ENCODE measurements at regions not wholly inside any gene's neighbourhood (a gene's known extent, or its start where the extent isn't known, plus 50 kb on each side); places are given as distances from the start of the nearest gene placed in this dataset.
A peak's percentile ranks its signal among the peaks of the same experiment; 100 is the strongest.

- no peaks in the 10 kb centered on the region for H3K36me3 ChIP-seq (ENCODE audit: control insufficient read depth in 2 of 2, extremely low read depth in 1 of 2, insufficient read depth in 2 of 2, low read length in 2 of 2)
- H3K9ac ChIP-seq (ENCODE audit: control insufficient read depth, extremely low read depth, insufficient read depth, low read length): peak overlapping the region; percentile 15
- H2AFZ ChIP-seq (ENCODE audit: control insufficient read depth, low read length): no peak overlapping the region
- peaks cover 18% of the 10 kb centered on the region for H3K4me1 ChIP-seq (ENCODE audit: control insufficient read depth, extremely low read depth, insufficient read depth, low read length)
- no peaks in the 10 kb centered on the region for H3K79me2 ChIP-seq (ENCODE audit: control insufficient read depth, insufficient read depth, low read length)
- no peaks in the 10 kb centered on the region for H3K9me1 ChIP-seq (ENCODE audit: control insufficient read depth, extremely low read depth, insufficient read depth, low read length)
- dilution Hi-C loops (cut with MboI; ENCODE audit: extremely low pct_ligation_motif_present, low sequenced_read_pairs): no loop called here
- no peaks in the 10 kb centered on the region for H3K27me3 ChIP-seq (ENCODE audit: control insufficient read depth, extremely low read depth, insufficient read depth, low read length)
- TF ChIP-seq EZH2 (IDR thresholded peaks at IDR 0.05; ENCODE audit: low read length): no peak
- TF ChIP-seq, protein P1, sequence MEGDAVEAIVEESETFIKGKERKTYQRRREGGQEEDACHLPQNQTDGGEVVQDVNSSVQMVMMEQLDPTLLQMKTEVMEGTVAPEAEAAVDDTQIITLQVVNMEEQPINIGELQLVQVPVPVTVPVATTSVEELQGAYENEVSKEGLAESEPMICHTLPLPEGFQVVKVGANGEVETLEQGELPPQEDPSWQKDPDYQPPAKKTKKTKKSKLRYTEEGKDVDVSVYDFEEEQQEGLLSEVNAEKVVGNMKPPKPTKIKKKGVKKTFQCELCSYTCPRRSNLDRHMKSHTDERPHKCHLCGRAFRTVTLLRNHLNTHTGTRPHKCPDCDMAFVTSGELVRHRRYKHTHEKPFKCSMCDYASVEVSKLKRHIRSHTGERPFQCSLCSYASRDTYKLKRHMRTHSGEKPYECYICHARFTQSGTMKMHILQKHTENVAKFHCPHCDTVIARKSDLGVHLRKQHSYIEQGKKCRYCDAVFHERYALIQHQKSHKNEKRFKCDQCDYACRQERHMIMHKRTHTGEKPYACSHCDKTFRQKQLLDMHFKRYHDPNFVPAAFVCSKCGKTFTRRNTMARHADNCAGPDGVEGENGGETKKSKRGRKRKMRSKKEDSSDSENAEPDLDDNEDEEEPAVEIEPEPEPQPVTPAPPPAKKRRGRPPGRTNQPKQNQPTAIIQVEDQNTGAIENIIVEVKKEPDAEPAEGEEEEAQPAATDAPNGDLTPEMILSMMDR (optimal IDR thresholded peaks at IDR 0.05 in 1 of 3, IDR thresholded peaks at IDR 0.05 in 1 of 3, conservative IDR thresholded peaks at IDR 0.05 in 1 of 3; ENCODE audit: extremely low read depth in 1 of 3, insufficient read depth in 2 of 3, low read length in 3 of 3): no peak
- H3K27ac ChIP-seq (ENCODE audit: control insufficient read depth, insufficient read depth, low read length): no peak overlapping the region
- H3K4me3 ChIP-seq (ENCODE audit: control insufficient read depth in 2 of 3, extremely low read depth in 1 of 3, insufficient read depth in 2 of 3, low read depth in 1 of 3, low read length in 3 of 3): peak overlapping the region in 2 of 3 experiments; percentile 33 to 40
- H3K9me3 ChIP-seq (ENCODE audit: control insufficient read depth, low read depth, low read length): no peaks in the 10 kb centered on the region
- H3K4me2 ChIP-seq (ENCODE audit: control insufficient read depth, extremely low read depth, insufficient read depth, low read depth, low read length): peak overlapping the region; percentile 70
- no peaks in the 10 kb centered on the region for H4K20me1 ChIP-seq (ENCODE audit: control insufficient read depth, extremely low read depth, insufficient read depth, low read length)
- DNase-seq (ENCODE audit: low read depth, low spot score) (no peak), FAIRE-seq (no peak)
These were observed 62.8 kb upstream of the EPB41L1 start for GRCh38 chr20:36091561-36092397.

DNA sequence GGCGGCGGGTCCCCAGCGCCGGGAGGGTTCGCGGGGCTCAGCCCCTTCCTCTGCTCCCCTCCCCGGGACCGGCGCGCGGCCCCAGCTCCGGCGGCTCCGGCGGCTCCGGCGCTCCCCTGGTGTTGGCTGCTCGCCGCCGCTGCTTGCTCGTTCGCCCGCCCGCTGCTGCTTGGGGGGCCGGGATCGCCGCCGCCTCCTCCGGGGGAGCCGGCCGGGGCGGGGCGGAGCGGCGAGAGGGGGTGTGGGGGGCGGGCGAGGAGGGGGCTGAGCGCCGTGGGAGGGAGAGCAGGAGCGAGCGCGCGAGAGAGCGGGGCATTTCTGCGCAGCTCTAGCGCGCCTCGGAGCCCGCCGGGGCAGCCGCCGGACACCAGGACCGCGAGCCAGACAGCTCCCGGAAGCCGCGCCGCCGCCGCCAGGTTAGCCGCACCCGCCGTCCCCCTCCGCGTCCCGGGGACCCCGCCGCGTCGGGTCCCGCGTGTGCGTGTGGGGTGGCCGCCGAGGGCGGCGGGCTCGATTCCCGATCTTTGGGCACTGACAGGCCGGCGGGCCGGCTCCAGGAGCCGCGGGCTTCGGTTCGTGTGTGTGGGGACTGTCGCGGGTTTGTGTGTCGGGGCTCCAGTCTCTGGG lies 62.0 kb upstream of the EPB41L1 start:
- DNase-seq (ENCODE audit: low read depth, low spot score): no peak
- Histone ChIP-seq H3K4me2 (ENCODE audit: control insufficient read depth, extremely low read depth, insufficient read depth, low read depth, low read length) (peak overlapping the region; percentile 100), H3K9me1 (ENCODE audit: control insufficient read depth, extremely low read depth, insufficient read depth, low read length) (no peaks in the 10 kb centered on the region), H3K9ac (ENCODE audit: control insufficient read depth, extremely low read depth, insufficient read depth, low read length) (peak overlapping the region; percentile 68), H3K9me3 (ENCODE audit: control insufficient read depth, low read depth, low read length) (no peaks in the 10 kb centered on the region), H3K79me2 (ENCODE audit: control insufficient read depth, insufficient read depth, low read length) (no peaks in the 10 kb centered on the region), H2AFZ (ENCODE audit: control insufficient read depth, low read length) (peak overlapping the region; percentile 97), H3K4me3 (ENCODE audit: control insufficient read depth in 2 of 3, extremely low read depth in 1 of 3, insufficient read depth in 2 of 3, low read depth in 1 of 3, low read length in 3 of 3) (peak overlapping the region; percentile 50 to 84 (median 76)), H3K36me3 (ENCODE audit: control insufficient read depth in 2 of 2, extremely low read depth in 1 of 2, insufficient read depth in 2 of 2, low read length in 2 of 2) (no peaks in the 10 kb centered on the region), H4K20me1 (ENCODE audit: control insufficient read depth, extremely low read depth, insufficient read depth, low read length) (no peaks in the 10 kb centered on the region), H3K27me3 (ENCODE audit: control insufficient read depth, extremely low read depth, insufficient read depth, low read length) (no peaks in the 10 kb centered on the region), H3K4me1 (ENCODE audit: control insufficient read depth, extremely low read depth, insufficient read depth, low read length) (peaks cover 19% of the 10 kb centered on the region), H3K27ac (ENCODE audit: control insufficient read depth, insufficient read depth, low read length) (no peak overlapping the region)
- TF ChIP-seq, protein P1 (optimal IDR thresholded peaks at IDR 0.05 in 1 of 3, IDR thresholded peaks at IDR 0.05 in 1 of 3, conservative IDR thresholded peaks at IDR 0.05 in 1 of 3; ENCODE audit: extremely low read depth in 1 of 3, insufficient read depth in 2 of 3, low read length in 3 of 3): no peak
- TF ChIP-seq EZH2 (IDR thresholded peaks at IDR 0.05; ENCODE audit: low read length): no peak
- FAIRE-seq: no peak
- dilution Hi-C loops (cut with MboI; ENCODE audit: extremely low pct_ligation_motif_present, low sequenced_read_pairs): no loop called here

All from keratinocyte (primary cell).